ENCODE measurements at regions not wholly inside any gene's neighbourhood (a gene's known extent, or its start where the extent isn't known, plus 50 kb on each side); places are given as distances from the start of the nearest gene placed in this dataset.
A peak's percentile ranks its signal among the peaks of the same experiment; 100 is the strongest.
"Not testable (repeated sequence)": the region's sequence is repeated elsewhere in the genome, so short reads cannot be mapped to it uniquely, and the experiment has no call there.

GRCh38 chr1:182192215-182192614 lies 130.7 kb upstream of the ZNF648 start:
- no peak for DNase-seq

GRCh38 chr1:182191381-182192115 lies 130.0 kb upstream of the ZNF648 start:
- no peak for DNase-seq

GRCh38 chr1:182189535-182190066 lies 128.1 kb upstream of the ZNF648 start:
- DNase-seq: no peak

- no peak for DNase-seq
Measured at GRCh38 chr1:182186757-182187146, 125.2 kb upstream of the ZNF648 start.

- peak; percentile 80 for DNase-seq
Measured at GRCh38 chr1:182185842-182186756, 124.6 kb upstream of the ZNF648 start.

- no peak for DNase-seq
Measured at GRCh38 chr1:182185136-182185535, 123.6 kb upstream of the ZNF648 start.

- DNase-seq: no peak
Measured at GRCh38 chr1:182183606-182184005, 122.1 kb upstream of the ZNF648 start.

- DNase-seq: no peak
Measured at GRCh38 chr1:182182311-182182710, 120.8 kb upstream of the ZNF648 start.

- no peak for DNase-seq
Measured at GRCh38 chr1:182181167-182181572, 119.7 kb upstream of the ZNF648 start.

- no peak for DNase-seq
Measured at GRCh38 chr1:182175361-182175931, 113.9 kb upstream of the ZNF648 start.

GRCh38 chr1:182174513-182174855 lies 113.0 kb upstream of the ZNF648 start:
- DNase-seq: no peak

GRCh38 chr1:182173808-182174512 lies 112.4 kb upstream of the ZNF648 start:
- no peak for DNase-seq

GRCh38 chr1:182172699-182173098 lies 111.2 kb upstream of the ZNF648 start:
- DNase-seq: no peak

- DNase-seq: no peak
Measured at GRCh38 chr1:182170891-182171461, 109.5 kb upstream of the ZNF648 start.

- no peak for DNase-seq
Measured at GRCh38 chr1:182169203-182169602, 107.7 kb upstream of the ZNF648 start.

- no peak for DNase-seq
Measured at GRCh38 chr1:182166750-182167149, 105.2 kb upstream of the ZNF648 start.

GRCh38 chr1:182166321-182166720 lies 104.8 kb upstream of the ZNF648 start:
- no peak for DNase-seq

- no peak for DNase-seq
Measured at GRCh38 chr1:182164273-182164672, 102.8 kb upstream of the ZNF648 start.

GRCh38 chr1:182163821-182164223 lies 102.3 kb upstream of the ZNF648 start:
- no peak for DNase-seq

- DNase-seq: no peak
Measured at GRCh38 chr1:182159443-182159842, 97.9 kb upstream of the ZNF648 start.

- DNase-seq: no peak
Measured at GRCh38 chr1:182157187-182157586, 95.7 kb upstream of the ZNF648 start.

GRCh38 chr1:182154425-182154824 lies 92.9 kb upstream of the ZNF648 start:
- DNase-seq: not testable (repeated sequence)

All from fibroblast of skin of scalp (primary cell).